Panc1 (cell line): ENCODE measurements at regions not wholly inside any gene's neighbourhood (a gene's known extent, or its start where the extent isn't known, plus 50 kb on each side); places are given as distances from the start of the nearest gene placed in this dataset.

Experiments used
- ATAC-seq: fragments of 200-7000 bp; cut with Tn5 transposase; 2 replicates; pipeline ENCODE4 v1.9.1; 2020; ENCODE audit warnings: mild to moderate bottlenecking, moderate library complexity
- BruUV-seq: library from RNA; stranded (reverse); fragments of 400-500 nt; replicated peaks from 2 replicates; lab custom pipeline; 2021; lab: Mats Ljungman, UMichigan
- CTCF ChIA-PET: fragments of 300-600 bp; sonication (Branson Sonifier 250); formaldehyde crosslinking; loops from one replicate; lab custom pipeline; 2022; ENCODE audit warnings: antibody characterized with exemption; lab: Charles Lee
- POLR2A ChIA-PET: fragments of 300-600 bp; sonication (Branson Sonifier 250); formaldehyde crosslinking; loops from one replicate; lab custom pipeline; 2022; ENCODE audit warnings: antibody characterized with exemption; lab: Charles Lee
- DNase-seq: peaks from one replicate; pipeline ENCODE4 v3.0.0-alpha.2; 2010; ENCODE audit warnings: low read depth, low spot score
- H3K27ac ChIP-seq: 2 replicates; pipeline ENCODE4 v1.5.1; 2011; ENCODE audit warnings: mild to moderate bottlenecking, low read length, inconsistent platforms
- H3K27me3 ChIP-seq: fragments of 200-500 bp; sonication (Bioruptor generic); 2 replicates; pipeline ENCODE4 v1.6.0; 2014; ENCODE audit warnings: low read length, inconsistent platforms; ENCODE audit not compliant: control insufficient read depth, insufficient read depth
- H3K36me3 ChIP-seq: fragments of 200-500 bp; sonication (Bioruptor generic); 2 replicates; pipeline ENCODE4 v1.5.1; 2014; ENCODE audit warnings: inconsistent platforms, mild to moderate bottlenecking, low read length, moderate library complexity; ENCODE audit not compliant: control insufficient read depth, insufficient read depth
- H3K4me1 ChIP-seq: 2 replicates; pipeline ENCODE4 v1.5.1; 2011; ENCODE audit warnings: inconsistent platforms, mild to moderate bottlenecking, low read length, moderate library complexity; ENCODE audit not compliant: control insufficient read depth, insufficient read depth
- H3K4me3 ChIP-seq, 2 experiments: 2 replicates each; pipeline ENCODE4 v1.5.1; 2011 to 2012; ENCODE audit warnings: low read depth in 2 of 2, low read length in 2 of 2, mild to moderate bottlenecking in 2 of 2, inconsistent platforms in 1 of 2, moderate library complexity in 1 of 2
- H3K9me3 ChIP-seq: fragments of 200-500 bp; sonication (Bioruptor generic); 2 replicates; pipeline ENCODE4 v1.5.1; 2014; ENCODE audit warnings: low read depth, mild to moderate bottlenecking, inconsistent platforms, low read length, moderate library complexity; ENCODE audit not compliant: control insufficient read depth, insufficient read depth
- POLR2AphosphoS5 ChIP-seq: IDR thresholded peaks from 2 replicates; pipeline ENCODE4 v1.6.1; 2012; ENCODE audit warnings: mild to moderate bottlenecking, low read depth, low read length, moderate library complexity
- REST ChIP-seq, 2 experiments: IDR thresholded peaks; 2 replicates each; pipeline ENCODE4 v1.6.1; 2011 to 2012; ENCODE audit warnings: low read depth in 2 of 2, control low read depth in 1 of 2, low read length in 1 of 2, mild to moderate bottlenecking in 1 of 2, moderate library complexity in 1 of 2; ENCODE audit not compliant: insufficient read depth in 1 of 2
- SIN3A ChIP-seq: IDR thresholded peaks from 2 replicates; pipeline ENCODE4 v1.6.1; 2012; ENCODE audit warnings: low read depth, mild to moderate bottlenecking, low read length, moderate library complexity, borderline replicate concordance; ENCODE audit not compliant: insufficient read depth
- TCF7L2 ChIP-seq: IDR thresholded peaks from 2 replicates; pipeline ENCODE4 v1.6.1; 2011; ENCODE audit warnings: mild to moderate bottlenecking, low read depth, low read length, inconsistent platforms
- in situ Hi-C: cut with HindIII; loops from 2 replicates; pipeline ENCODE4 v1.10.0; 2016; ENCODE audit warnings: low sequenced_read_pairs, low pct_unique_long_range_greater_than_20kb
- intact Hi-C: fragments of 100-400 bp; cut with micrococcal nuclease; formaldehyde crosslinking; loops from one replicate; pipeline ENCODE4 v1.10.0; 2022; ENCODE audit not compliant: unreplicated experiment
- TF ChIP-seq, protein P1 (sequence below): fragments of 450-650 bp; IDR thresholded peaks from 2 replicates; pipeline ENCODE4 v1.5.1; 2017; ENCODE audit warnings: mild to moderate bottlenecking

- H3K27ac ChIP-seq: no peak overlapping the region
- ATAC-seq (no peak), DNase-seq (no peak)
- no peak overlapping the region for H3K4me3 ChIP-seq
- in situ Hi-C loops: no loop called here
- H3K27me3 ChIP-seq: no peaks in the 10 kb centered on the region
- CTCF ChIA-PET: no interaction called here
- no TSS peak for BruUV-seq
- intact Hi-C loops: no loop called here
- H3K9me3 ChIP-seq: no peaks in the 10 kb centered on the region
- H3K36me3 ChIP-seq: no peaks in the 10 kb centered on the region
- H3K4me1 ChIP-seq: no peaks in the 10 kb centered on the region
- POLR2A ChIA-PET: no interaction called here
- TF ChIP-seq TCF7L2 (no peak), SIN3A (no peak), REST (IDR thresholded peaks at IDR 0.05; ENCODE audit: insufficient read depth in 1 of 2, low read depth in 2 of 2, low read length in 1 of 2) (no peak), POLR2AphosphoS5 (no peak)
- TF ChIP-seq, protein P1, sequence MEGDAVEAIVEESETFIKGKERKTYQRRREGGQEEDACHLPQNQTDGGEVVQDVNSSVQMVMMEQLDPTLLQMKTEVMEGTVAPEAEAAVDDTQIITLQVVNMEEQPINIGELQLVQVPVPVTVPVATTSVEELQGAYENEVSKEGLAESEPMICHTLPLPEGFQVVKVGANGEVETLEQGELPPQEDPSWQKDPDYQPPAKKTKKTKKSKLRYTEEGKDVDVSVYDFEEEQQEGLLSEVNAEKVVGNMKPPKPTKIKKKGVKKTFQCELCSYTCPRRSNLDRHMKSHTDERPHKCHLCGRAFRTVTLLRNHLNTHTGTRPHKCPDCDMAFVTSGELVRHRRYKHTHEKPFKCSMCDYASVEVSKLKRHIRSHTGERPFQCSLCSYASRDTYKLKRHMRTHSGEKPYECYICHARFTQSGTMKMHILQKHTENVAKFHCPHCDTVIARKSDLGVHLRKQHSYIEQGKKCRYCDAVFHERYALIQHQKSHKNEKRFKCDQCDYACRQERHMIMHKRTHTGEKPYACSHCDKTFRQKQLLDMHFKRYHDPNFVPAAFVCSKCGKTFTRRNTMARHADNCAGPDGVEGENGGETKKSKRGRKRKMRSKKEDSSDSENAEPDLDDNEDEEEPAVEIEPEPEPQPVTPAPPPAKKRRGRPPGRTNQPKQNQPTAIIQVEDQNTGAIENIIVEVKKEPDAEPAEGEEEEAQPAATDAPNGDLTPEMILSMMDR: no peak
Observed at GRCh38 chr13:34863360-34864135, 78.5 kb upstream of the NBEA start.

DNA sequence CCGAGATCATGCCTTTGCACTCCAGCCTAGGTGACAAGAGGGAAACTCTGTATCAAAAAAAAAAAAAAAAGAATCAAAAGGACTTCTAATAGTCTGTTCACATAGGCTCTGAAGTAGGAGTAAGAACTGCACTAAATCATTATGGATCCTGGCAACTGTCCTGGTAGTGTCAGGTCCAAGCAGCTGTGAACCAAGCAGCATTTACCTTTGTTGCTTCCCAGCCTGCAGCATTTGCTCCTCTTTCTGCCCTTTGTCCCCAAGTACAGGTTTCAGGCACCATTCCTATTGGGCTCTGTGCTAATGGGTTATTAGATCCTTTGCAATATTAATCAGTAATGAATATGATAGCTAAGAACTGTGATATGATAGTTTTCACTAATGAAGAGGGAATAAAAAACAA is 77.4 kb upstream of the NBEA start:
- ChIA-PET CTCF (no interaction called here), POLR2A (no interaction called here)
- no peak overlapping the region for H3K4me3 ChIP-seq
- intact Hi-C loops: no loop called here
- in situ Hi-C loops: no loop called here
- no peaks in the 10 kb centered on the region for H3K9me3 ChIP-seq
- no TSS peak for BruUV-seq
- no peak overlapping the region for H3K27ac ChIP-seq
- ATAC-seq: no peak
- no peak for DNase-seq
- no peaks in the 10 kb centered on the region for H3K27me3 ChIP-seq
- H3K36me3 ChIP-seq: no peaks in the 10 kb centered on the region
- TF ChIP-seq REST (IDR thresholded peaks at IDR 0.05; ENCODE audit: insufficient read depth in 1 of 2, low read depth in 2 of 2, low read length in 1 of 2) (no peak), POLR2AphosphoS5 (no peak), SIN3A (no peak), TCF7L2 (no peak)
- TF ChIP-seq, protein P1: no peak
- no peaks in the 10 kb centered on the region for H3K4me1 ChIP-seq
